HCT116 (cell line): ENCODE measurements at regions not wholly inside any gene's neighbourhood (a gene's known extent, or its start where the extent isn't known, plus 50 kb on each side); places are given as distances from the start of the nearest gene placed in this dataset.

Experiments used
- ATAC-seq: fragments of 200-7000 bp; cut with Tn5 transposase; 2 replicates; pipeline ENCODE4 v1.9.1; 2020; ENCODE audit warnings: mild to moderate bottlenecking, moderate library complexity
- BruUV-seq: library from RNA; stranded (reverse); fragments of 400-500 nt; replicated peaks from 2 replicates; lab custom pipeline; 2021; lab: Mats Ljungman, UMichigan
- CTCF ChIA-PET: fragments of 300-600 bp; sonication (Branson Sonifier 250); formaldehyde crosslinking; loops from one replicate; lab custom pipeline; 2021; ENCODE audit warnings: antibody characterized with exemption; lab: Charles Lee
- POLR2A ChIA-PET: fragments of 300-600, 350-600 bp; sonication (Branson Sonifier 250); formaldehyde crosslinking; loops from one replicate; lab custom pipeline; 2021; ENCODE audit warnings: antibody characterized with exemption; lab: Charles Lee
- RAD21 ChIA-PET, 2 experiments: fragments of 300-600 bp; sonication (Branson Sonifier 250); formaldehyde crosslinking; loops; one replicate each; lab custom pipeline; 2023; ENCODE audit warnings: low total read pairs in 2 of 2; ENCODE audit not compliant: uncharacterized antibody in 2 of 2, unreplicated experiment in 2 of 2, low non-redundant PET in 1 of 2; lab: Charles Lee
- DNase-seq: peaks from one replicate; pipeline ENCODE4 v3.0.0-alpha.2; 2010; ENCODE audit warnings: low read depth, low spot score
- H2AFZ ChIP-seq: fragments of 200-600 bp; shearing (Covaris generic), sonication (generic); 2 replicates; pipeline ENCODE4 v1.6.1; 2017; ENCODE audit warnings: low read depth, mixed run types, mixed read lengths, antibody characterized with exemption, low read length; ENCODE audit not compliant: poor library complexity, severe bottlenecking
- H3K27ac ChIP-seq: 2 replicates; pipeline ENCODE4 v1.5.1; 2012; ENCODE audit warnings: low read depth, low read length
- H3K27me3 ChIP-seq: fragments of 200-600 bp; sonication (generic); 2 replicates; pipeline ENCODE4 v1.6.1; 2016; ENCODE audit warnings: mixed run types, low read length, mixed read lengths; ENCODE audit not compliant: insufficient read depth
- H3K36me3 ChIP-seq, 2 experiments: fragments of 200-500 bp in 1 of 2; fragments of 200-600 bp in 1 of 2; sonication (Bioruptor generic) in 1 of 2; sonication (generic) in 1 of 2; 2 replicates each; pipeline versions ENCODE4 v1.5.1 to v1.6.1; 2014 to 2016; ENCODE audit warnings: low read length in 2 of 2, inconsistent platforms in 1 of 2, mixed read lengths in 1 of 2, mixed run types in 1 of 2; ENCODE audit not compliant: insufficient read depth in 2 of 2, control insufficient read depth in 1 of 2
- H3K4me1 ChIP-seq, 2 experiments: fragments of 200-600 bp in 1 of 2; sonication (generic) in 1 of 2; 2 replicates each; pipeline versions ENCODE4 v1.5.1 to v1.6.1; 2012 to 2017; ENCODE audit warnings: low read length in 2 of 2, inconsistent platforms in 1 of 2, mild to moderate bottlenecking in 1 of 2, mixed read lengths in 1 of 2, mixed run types in 1 of 2, moderate library complexity in 1 of 2; ENCODE audit not compliant: insufficient read depth in 2 of 2, control insufficient read depth in 1 of 2
- H3K4me2 ChIP-seq: fragments of 200-600 bp; sonication (generic); 2 replicates; pipeline ENCODE4 v1.6.1; 2017; ENCODE audit warnings: mixed run types, low read length, mixed read lengths
- H3K4me3 ChIP-seq, 2 experiments: fragments of 200-600 bp in 1 of 2; sonication (generic) in 1 of 2; replicated peaks in 1 of 2; 2 replicates each; pipeline ENCODE4 v1.5.1; 2011 to 2016; ENCODE audit warnings: low read length in 2 of 2, control low read depth in 1 of 2, low read depth in 1 of 2, mild to moderate bottlenecking in 1 of 2, mixed read lengths in 1 of 2, mixed run types in 1 of 2
- H3K79me2 ChIP-seq: fragments of 200-600 bp; sonication (generic); 2 replicates; pipeline ENCODE4 v1.6.1; 2017; ENCODE audit warnings: mild to moderate bottlenecking, mixed run types, low read length, moderate library complexity, mixed read lengths; ENCODE audit not compliant: insufficient read depth
- H3K9ac ChIP-seq: fragments of 200-600 bp; sonication (generic); 2 replicates; pipeline ENCODE4 v1.6.1; 2016; ENCODE audit warnings: low read length, mixed read lengths
- H3K9me2 ChIP-seq: fragments of 200-600 bp; sonication (generic), shearing (Covaris generic); 2 replicates; pipeline ENCODE4 v1.6.1; 2017; ENCODE audit warnings: mixed run types, mild to moderate bottlenecking, moderate library complexity; ENCODE audit not compliant: insufficient read depth
- H3K9me3 ChIP-seq, 2 experiments: fragments of 200-500 bp in 1 of 2; fragments of 200-600 bp in 1 of 2; sonication (Bioruptor generic) in 1 of 2; sonication (generic) in 1 of 2; 2 replicates each; pipeline ENCODE4 v1.6.1; 2014 to 2017; ENCODE audit warnings: low read length in 2 of 2, mixed read lengths in 2 of 2, inconsistent platforms in 1 of 2, low read depth in 1 of 2, mild to moderate bottlenecking in 1 of 2, mixed run types in 1 of 2, moderate library complexity in 1 of 2; ENCODE audit not compliant: control insufficient read depth in 1 of 2, insufficient read depth in 1 of 2
- H4K20me1 ChIP-seq: fragments of 200-600 bp; sonication (generic), shearing (Covaris generic); 2 replicates; pipeline ENCODE4 v1.6.1; 2017; ENCODE audit warnings: mixed run types, mild to moderate bottlenecking, moderate library complexity; ENCODE audit not compliant: insufficient read depth
- CEBPB ChIP-seq: IDR thresholded peaks from 2 replicates; pipeline ENCODE4 v1.6.1; 2012; ENCODE audit warnings: low read depth
- YY1 ChIP-seq: IDR thresholded peaks from 2 replicates; pipeline ENCODE4 v1.6.1; 2011; ENCODE audit warnings: low read length, low read depth, moderate library complexity, mild to moderate bottlenecking; ENCODE audit not compliant: insufficient replicate concordance; ENCODE audit errors: extremely low read depth
- ZFX ChIP-seq: fragments of 450-650 bp; IDR thresholded peaks from 2 replicates; pipeline ENCODE4 v1.6.1; 2017
- intact Hi-C: fragments of 100-400 bp; cut with micrococcal nuclease; formaldehyde crosslinking; loops from 2 replicates; pipeline ENCODE4 v1.10.0; 2022
- TF ChIP-seq, protein P1 (sequence below): IDR thresholded peaks from 2 replicates; pipeline ENCODE4 v1.6.1; 2012
- TF ChIP-seq, protein P2 (sequence below): IDR thresholded peaks from 2 replicates; pipeline ENCODE4 v1.6.1; 2011; ENCODE audit warnings: mild to moderate bottlenecking, low read length, moderate library complexity; ENCODE audit not compliant: insufficient replicate concordance; ENCODE audit errors: extremely low read depth
- TF ChIP-seq, protein P3 (sequence below): IDR thresholded peaks from 2 replicates; pipeline ENCODE4 v1.6.1; 2012; ENCODE audit warnings: low read depth
- TF ChIP-seq, protein P4 (sequence below): IDR thresholded peaks from 2 replicates; pipeline ENCODE4 v1.6.1; 2012

DNA sequence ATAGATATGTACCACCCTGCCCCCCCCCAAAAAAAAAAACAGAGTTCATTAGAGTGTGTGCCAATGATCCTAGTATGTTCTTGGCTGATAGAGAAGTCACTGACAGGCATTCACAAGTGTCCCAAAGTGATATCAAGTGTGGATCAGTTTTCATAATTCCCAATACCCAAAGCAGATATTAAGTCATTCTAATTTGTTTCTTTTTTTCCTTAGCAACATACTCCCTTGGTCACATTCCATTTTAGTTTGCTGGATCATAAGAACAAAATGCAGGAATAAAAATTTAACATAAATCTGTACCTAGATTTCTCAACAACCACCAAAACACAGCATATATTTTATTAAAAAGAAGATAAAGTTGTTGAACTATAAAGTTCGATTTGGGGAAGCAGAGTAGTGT, 129.8 kb upstream of the PALMD start:
- DNase-seq: no peak
- RAD21 ChIA-PET: no interaction called here

More for the DNA sequence above, 129.8 kb upstream of the PALMD start:
- TF ChIP-seq YY1 (no peak), CEBPB (no peak), ZFX (no peak)
- TF ChIP-seq, protein P1, sequence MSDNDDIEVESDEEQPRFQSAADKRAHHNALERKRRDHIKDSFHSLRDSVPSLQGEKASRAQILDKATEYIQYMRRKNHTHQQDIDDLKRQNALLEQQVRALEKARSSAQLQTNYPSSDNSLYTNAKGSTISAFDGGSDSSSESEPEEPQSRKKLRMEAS: no peak
- TF ChIP-seq, protein P2, sequence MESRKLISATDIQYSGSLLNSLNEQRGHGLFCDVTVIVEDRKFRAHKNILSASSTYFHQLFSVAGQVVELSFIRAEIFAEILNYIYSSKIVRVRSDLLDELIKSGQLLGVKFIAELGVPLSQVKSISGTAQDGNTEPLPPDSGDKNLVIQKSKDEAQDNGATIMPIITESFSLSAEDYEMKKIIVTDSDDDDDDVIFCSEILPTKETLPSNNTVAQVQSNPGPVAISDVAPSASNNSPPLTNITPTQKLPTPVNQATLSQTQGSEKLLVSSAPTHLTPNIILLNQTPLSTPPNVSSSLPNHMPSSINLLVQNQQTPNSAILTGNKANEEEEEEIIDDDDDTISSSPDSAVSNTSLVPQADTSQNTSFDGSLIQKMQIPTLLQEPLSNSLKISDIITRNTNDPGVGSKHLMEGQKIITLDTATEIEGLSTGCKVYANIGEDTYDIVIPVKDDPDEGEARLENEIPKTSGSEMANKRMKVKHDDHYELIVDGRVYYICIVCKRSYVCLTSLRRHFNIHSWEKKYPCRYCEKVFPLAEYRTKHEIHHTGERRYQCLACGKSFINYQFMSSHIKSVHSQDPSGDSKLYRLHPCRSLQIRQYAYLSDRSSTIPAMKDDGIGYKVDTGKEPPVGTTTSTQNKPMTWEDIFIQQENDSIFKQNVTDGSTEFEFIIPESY: no peak
- TF ChIP-seq, protein P3, sequence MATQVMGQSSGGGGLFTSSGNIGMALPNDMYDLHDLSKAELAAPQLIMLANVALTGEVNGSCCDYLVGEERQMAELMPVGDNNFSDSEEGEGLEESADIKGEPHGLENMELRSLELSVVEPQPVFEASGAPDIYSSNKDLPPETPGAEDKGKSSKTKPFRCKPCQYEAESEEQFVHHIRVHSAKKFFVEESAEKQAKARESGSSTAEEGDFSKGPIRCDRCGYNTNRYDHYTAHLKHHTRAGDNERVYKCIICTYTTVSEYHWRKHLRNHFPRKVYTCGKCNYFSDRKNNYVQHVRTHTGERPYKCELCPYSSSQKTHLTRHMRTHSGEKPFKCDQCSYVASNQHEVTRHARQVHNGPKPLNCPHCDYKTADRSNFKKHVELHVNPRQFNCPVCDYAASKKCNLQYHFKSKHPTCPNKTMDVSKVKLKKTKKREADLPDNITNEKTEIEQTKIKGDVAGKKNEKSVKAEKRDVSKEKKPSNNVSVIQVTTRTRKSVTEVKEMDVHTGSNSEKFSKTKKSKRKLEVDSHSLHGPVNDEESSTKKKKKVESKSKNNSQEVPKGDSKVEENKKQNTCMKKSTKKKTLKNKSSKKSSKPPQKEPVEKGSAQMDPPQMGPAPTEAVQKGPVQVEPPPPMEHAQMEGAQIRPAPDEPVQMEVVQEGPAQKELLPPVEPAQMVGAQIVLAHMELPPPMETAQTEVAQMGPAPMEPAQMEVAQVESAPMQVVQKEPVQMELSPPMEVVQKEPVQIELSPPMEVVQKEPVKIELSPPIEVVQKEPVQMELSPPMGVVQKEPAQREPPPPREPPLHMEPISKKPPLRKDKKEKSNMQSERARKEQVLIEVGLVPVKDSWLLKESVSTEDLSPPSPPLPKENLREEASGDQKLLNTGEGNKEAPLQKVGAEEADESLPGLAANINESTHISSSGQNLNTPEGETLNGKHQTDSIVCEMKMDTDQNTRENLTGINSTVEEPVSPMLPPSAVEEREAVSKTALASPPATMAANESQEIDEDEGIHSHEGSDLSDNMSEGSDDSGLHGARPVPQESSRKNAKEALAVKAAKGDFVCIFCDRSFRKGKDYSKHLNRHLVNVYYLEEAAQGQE: no peak
- TF ChIP-seq, protein P4, sequence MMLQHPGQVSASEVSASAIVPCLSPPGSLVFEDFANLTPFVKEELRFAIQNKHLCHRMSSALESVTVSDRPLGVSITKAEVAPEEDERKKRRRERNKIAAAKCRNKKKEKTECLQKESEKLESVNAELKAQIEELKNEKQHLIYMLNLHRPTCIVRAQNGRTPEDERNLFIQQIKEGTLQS: no peak
- ATAC-seq: no peak
- CTCF ChIA-PET: no interaction called here
- Histone ChIP-seq H4K20me1 (no peaks in the 10 kb centered on the region), H3K9me3 (0 out of 4 replicates have a peak, but pooled peaks cover 0 to 3% of the 10 kb centered on the region in 2 experiments), H3K79me2 (no peaks in the 10 kb centered on the region), H3K9me2 (no peaks in the 10 kb centered on the region), H3K36me3 (no peaks in the 10 kb centered on the region; a peak in 1 of 4 replicates), H3K9ac (no peak overlapping the region), H3K4me3 (no peak overlapping the region), H3K4me2 (no peak overlapping the region), H3K27ac (no peak overlapping the region), H2AFZ (no peak overlapping the region), H3K27me3 (no peaks in the 10 kb centered on the region), H3K4me1 (no peaks in the 10 kb centered on the region)
- POLR2A ChIA-PET: no interaction called here
- intact Hi-C loops: no loop called here
- BruUV-seq: no TSS peak
